ENCODE measurements at regions not wholly inside any gene's neighbourhood (a gene's known extent, or its start where the extent isn't known, plus 50 kb on each side); places are given as distances from the start of the nearest gene placed in this dataset.

DNA sequence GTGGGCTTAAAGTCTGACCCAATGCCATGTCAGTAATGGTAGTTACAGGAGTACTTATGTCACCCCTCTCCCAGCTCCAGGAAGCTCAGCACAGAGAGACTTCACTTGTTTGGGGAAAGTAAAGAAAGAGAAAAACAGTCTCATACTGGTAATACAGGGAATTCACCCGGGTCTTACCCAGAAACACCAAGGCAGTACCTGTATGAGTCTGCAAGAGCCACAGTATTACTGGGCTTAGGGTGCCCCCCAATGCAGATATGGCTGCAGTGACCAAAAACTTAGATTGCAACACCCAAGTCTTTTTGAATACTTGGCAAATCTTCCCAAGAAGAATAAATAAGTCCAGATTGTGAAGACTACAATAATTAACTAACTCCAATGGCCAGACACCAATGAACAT is 622.1 kb downstream of the IGSF11 start:
- Histone ChIP-seq H3K36me3 (ENCODE audit: control insufficient read depth in 2 of 2, insufficient read depth in 2 of 2, low read length in 2 of 2) (no peaks in the 10 kb centered on the region), H3K9me3 (ENCODE audit: control insufficient read depth in 2 of 2, low read length in 2 of 2) (no peaks in the 10 kb centered on the region), H3K9ac (ENCODE audit: low read length in 2 of 2) (no peak overlapping the region), H3K27me3 (ENCODE audit: control insufficient read depth in 1 of 2, insufficient read depth in 2 of 2, low read length in 2 of 2) (no peaks in the 10 kb centered on the region), H3K27ac (ENCODE audit: low read length) (no peak overlapping the region), H3K4me1 (ENCODE audit: control insufficient read depth, insufficient read depth, low read length) (no peaks in the 10 kb centered on the region), H3K4me3 (ENCODE audit: low read length in 2 of 2) (no peak overlapping the region)

GRCh38 chr3:118425272-118425837 is 609.3 kb downstream of the IGSF11 start:
- H3K27me3 ChIP-seq (ENCODE audit: control insufficient read depth in 1 of 2, insufficient read depth in 2 of 2, low read length in 2 of 2): no peaks in the 10 kb centered on the region
- H3K9ac ChIP-seq (ENCODE audit: low read length in 2 of 2): no peak overlapping the region
- no peaks in the 10 kb centered on the region for H3K9me3 ChIP-seq (ENCODE audit: control insufficient read depth in 2 of 2, low read length in 2 of 2)
- H3K4me3 ChIP-seq (ENCODE audit: low read length in 2 of 2): no peak overlapping the region
- no peak overlapping the region for H3K27ac ChIP-seq (ENCODE audit: low read length)
- no peaks in the 10 kb centered on the region for H3K36me3 ChIP-seq (ENCODE audit: control insufficient read depth in 2 of 2, insufficient read depth in 2 of 2, low read length in 2 of 2)
- no peaks in the 10 kb centered on the region for H3K4me1 ChIP-seq (ENCODE audit: control insufficient read depth, insufficient read depth, low read length)

- no peak overlapping the region for H3K4me3 ChIP-seq (ENCODE audit: low read length in 2 of 2)
- H3K27ac ChIP-seq (ENCODE audit: low read length): no peak overlapping the region
- H3K9me3 ChIP-seq (ENCODE audit: control insufficient read depth in 2 of 2, low read length in 2 of 2): no peaks in the 10 kb centered on the region
- no peaks in the 10 kb centered on the region for H3K36me3 ChIP-seq (ENCODE audit: control insufficient read depth in 2 of 2, insufficient read depth in 2 of 2, low read length in 2 of 2)
- H3K9ac ChIP-seq (ENCODE audit: low read length in 2 of 2): no peak overlapping the region
- H3K27me3 ChIP-seq (ENCODE audit: control insufficient read depth in 1 of 2, insufficient read depth in 2 of 2, low read length in 2 of 2): no peaks in the 10 kb centered on the region
- no peaks in the 10 kb centered on the region for H3K4me1 ChIP-seq (ENCODE audit: control insufficient read depth, insufficient read depth, low read length)
Measured at GRCh38 chr3:118433825-118434224, 600.8 kb downstream of the IGSF11 start.

DNA sequence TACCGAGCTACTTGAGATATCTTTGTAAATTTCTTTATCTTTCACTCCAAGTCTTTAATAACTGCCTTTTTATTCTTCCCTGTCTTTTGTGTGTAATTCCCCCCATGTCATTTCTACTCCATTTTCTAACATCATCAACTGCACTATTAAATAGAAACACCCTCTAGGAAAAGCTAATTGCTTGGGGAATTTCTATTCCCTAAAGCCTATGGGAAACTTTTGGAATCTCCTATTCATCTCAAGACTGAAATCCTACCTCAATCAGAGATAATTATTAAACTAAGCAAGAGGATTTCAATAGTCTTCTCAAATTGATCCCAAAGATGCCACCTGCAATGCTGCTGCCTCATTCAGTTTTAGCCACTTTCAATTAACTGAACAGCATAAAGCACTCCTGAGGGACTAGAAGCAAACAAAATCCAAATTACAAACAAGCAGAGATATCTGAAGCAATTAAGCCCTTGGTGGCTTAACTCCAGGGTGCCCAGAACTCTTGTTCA is 598.7 kb downstream of the IGSF11 start:
- no peak overlapping the region for H3K9ac ChIP-seq (ENCODE audit: low read length in 2 of 2)
- H3K9me3 ChIP-seq (ENCODE audit: control insufficient read depth in 2 of 2, low read length in 2 of 2): no peaks in the 10 kb centered on the region
- no peaks in the 10 kb centered on the region for H3K27me3 ChIP-seq (ENCODE audit: control insufficient read depth in 1 of 2, insufficient read depth in 2 of 2, low read length in 2 of 2)
- no peak overlapping the region for H3K4me3 ChIP-seq (ENCODE audit: low read length in 2 of 2)
- H3K4me1 ChIP-seq (ENCODE audit: control insufficient read depth, insufficient read depth, low read length): no peaks in the 10 kb centered on the region
- H3K36me3 ChIP-seq (ENCODE audit: control insufficient read depth in 2 of 2, insufficient read depth in 2 of 2, low read length in 2 of 2): no peaks in the 10 kb centered on the region
- no peak overlapping the region for H3K27ac ChIP-seq (ENCODE audit: low read length)

GRCh38 chr3:118436697-118437262 is 597.9 kb downstream of the IGSF11 start:
- H3K36me3 ChIP-seq (ENCODE audit: control insufficient read depth in 2 of 2, insufficient read depth in 2 of 2, low read length in 2 of 2): no peaks in the 10 kb centered on the region
- H3K9ac ChIP-seq (ENCODE audit: low read length in 2 of 2): no peak overlapping the region

DNA sequence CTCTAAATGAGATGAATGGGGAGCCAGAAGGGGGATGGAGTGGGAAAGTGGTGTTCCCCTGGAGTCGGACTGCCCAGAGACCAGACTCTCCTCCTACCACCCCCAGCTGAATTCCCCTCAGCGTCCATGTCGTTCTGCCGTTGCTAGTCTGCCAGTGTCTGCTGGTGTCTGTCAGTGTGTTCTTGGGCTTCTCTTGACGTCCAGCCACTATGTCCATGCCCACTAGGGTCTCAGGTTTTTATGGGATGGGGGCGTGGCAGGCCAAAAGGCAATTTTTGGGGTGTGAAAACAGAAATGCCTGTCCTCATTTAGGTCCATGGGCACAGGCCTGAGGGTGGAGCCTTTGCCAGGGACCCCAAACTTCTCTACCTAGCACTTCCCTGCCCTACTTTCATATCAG is 589.6 kb downstream of the IGSF11 start:
- Histone ChIP-seq H3K27me3 (ENCODE audit: control insufficient read depth in 1 of 2, insufficient read depth in 2 of 2, low read length in 2 of 2) (no peaks in the 10 kb centered on the region), H3K27ac (ENCODE audit: low read length) (no peak overlapping the region), H3K4me1 (ENCODE audit: control insufficient read depth, insufficient read depth, low read length) (no peaks in the 10 kb centered on the region), H3K4me3 (ENCODE audit: low read length in 2 of 2) (no peak overlapping the region), H3K36me3 (ENCODE audit: control insufficient read depth in 2 of 2, insufficient read depth in 2 of 2, low read length in 2 of 2) (no peaks in the 10 kb centered on the region), H3K9me3 (ENCODE audit: control insufficient read depth in 2 of 2, low read length in 2 of 2) (no peaks in the 10 kb centered on the region), H3K9ac (ENCODE audit: low read length in 2 of 2) (no peak overlapping the region)

More at GRCh38 chr3:118436697-118437262, 597.9 kb downstream of the IGSF11 start:
- Histone ChIP-seq H3K4me3 (ENCODE audit: low read length in 2 of 2) (no peak overlapping the region), H3K27ac (ENCODE audit: low read length) (no peak overlapping the region), H3K4me1 (ENCODE audit: control insufficient read depth, insufficient read depth, low read length) (no peaks in the 10 kb centered on the region), H3K9me3 (ENCODE audit: control insufficient read depth in 2 of 2, low read length in 2 of 2) (no peaks in the 10 kb centered on the region), H3K27me3 (ENCODE audit: control insufficient read depth in 1 of 2, insufficient read depth in 2 of 2, low read length in 2 of 2) (no peaks in the 10 kb centered on the region)

DNA sequence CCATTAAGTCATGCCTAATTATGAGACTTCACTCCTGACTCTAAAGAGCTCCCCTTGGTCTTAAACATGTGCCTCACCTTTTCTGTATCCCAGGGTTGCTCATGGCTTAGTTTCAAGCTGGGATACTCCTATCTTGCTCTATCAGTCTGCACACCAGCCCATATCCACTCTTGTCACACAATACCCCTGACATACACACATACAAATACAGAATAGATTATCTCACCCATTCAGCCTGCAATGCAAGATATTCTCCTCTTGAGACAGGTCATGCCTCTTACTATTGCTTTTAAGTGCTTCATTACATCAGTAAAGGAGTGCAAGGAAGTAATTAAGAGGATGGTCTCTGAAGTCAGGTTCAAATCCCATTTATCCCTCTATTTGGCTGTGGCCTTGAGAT is 587.3 kb downstream of the IGSF11 start:
- Histone ChIP-seq H3K9ac (ENCODE audit: low read length in 2 of 2) (no peak overlapping the region), H3K27ac (ENCODE audit: low read length) (no peak overlapping the region), H3K36me3 (ENCODE audit: control insufficient read depth in 2 of 2, insufficient read depth in 2 of 2, low read length in 2 of 2) (no peaks in the 10 kb centered on the region), H3K4me3 (ENCODE audit: low read length in 2 of 2) (no peak overlapping the region), H3K9me3 (ENCODE audit: control insufficient read depth in 2 of 2, low read length in 2 of 2) (no peaks in the 10 kb centered on the region), H3K27me3 (ENCODE audit: control insufficient read depth in 1 of 2, insufficient read depth in 2 of 2, low read length in 2 of 2) (no peaks in the 10 kb centered on the region), H3K4me1 (ENCODE audit: control insufficient read depth, insufficient read depth, low read length) (no peaks in the 10 kb centered on the region)

DNA sequence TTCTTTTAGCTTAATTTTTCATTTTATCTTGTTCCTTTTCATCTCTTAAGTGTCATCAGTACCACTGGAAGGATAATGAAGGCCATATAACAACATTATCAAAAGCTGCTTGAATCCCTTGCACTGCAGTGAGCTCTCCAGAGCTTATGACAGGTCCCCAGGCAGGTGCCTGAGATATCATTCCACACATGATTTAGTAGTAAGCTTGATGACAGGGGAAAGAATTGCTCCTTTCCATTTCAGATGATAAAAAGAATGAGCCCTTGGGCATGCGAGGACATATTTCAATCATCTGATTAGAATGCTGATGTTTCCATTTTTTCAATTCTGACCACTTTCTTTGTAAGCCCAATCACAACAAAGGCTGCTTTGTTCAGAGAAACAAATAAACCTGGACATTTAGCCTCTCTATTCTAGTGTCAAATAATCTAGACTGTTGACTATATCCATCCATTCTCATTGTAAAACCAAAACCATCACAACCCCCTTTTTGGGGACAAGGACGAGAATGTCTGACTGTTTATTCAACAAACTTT is 567.8 kb downstream of the IGSF11 start:
- Histone ChIP-seq H3K27ac (ENCODE audit: low read length) (no peak overlapping the region), H3K4me1 (ENCODE audit: control insufficient read depth, insufficient read depth, low read length) (no peaks in the 10 kb centered on the region), H3K9ac (ENCODE audit: low read length in 2 of 2) (no peak overlapping the region), H3K4me3 (ENCODE audit: low read length in 2 of 2) (no peak overlapping the region), H3K36me3 (ENCODE audit: control insufficient read depth in 2 of 2, insufficient read depth in 2 of 2, low read length in 2 of 2) (no peaks in the 10 kb centered on the region), H3K27me3 (ENCODE audit: control insufficient read depth in 1 of 2, insufficient read depth in 2 of 2, low read length in 2 of 2) (no peaks in the 10 kb centered on the region), H3K9me3 (ENCODE audit: control insufficient read depth in 2 of 2, low read length in 2 of 2) (no peaks in the 10 kb centered on the region)

DNA sequence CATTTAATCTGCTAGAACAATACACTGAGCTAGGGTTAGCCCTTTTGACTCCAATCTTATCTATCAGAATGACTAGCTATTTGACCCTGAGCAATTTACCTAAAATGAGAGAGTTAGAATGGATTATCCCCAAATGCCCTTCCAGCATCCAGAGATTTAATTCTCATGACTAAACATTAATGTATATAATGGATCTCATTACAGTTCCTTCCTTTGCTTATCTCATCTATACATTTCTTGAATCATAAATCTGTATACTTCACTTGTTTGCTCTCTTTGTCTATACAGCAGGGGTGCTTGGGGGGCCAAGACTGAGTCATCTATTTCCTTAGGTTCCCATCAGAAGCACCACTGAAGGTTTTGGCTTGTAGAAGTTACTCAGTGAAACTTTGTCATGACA is 565.8 kb downstream of the IGSF11 start:
- H3K36me3 ChIP-seq (ENCODE audit: control insufficient read depth in 2 of 2, insufficient read depth in 2 of 2, low read length in 2 of 2): no peaks in the 10 kb centered on the region
- H3K9me3 ChIP-seq (ENCODE audit: control insufficient read depth in 2 of 2, low read length in 2 of 2): no peaks in the 10 kb centered on the region
- no peak overlapping the region for H3K9ac ChIP-seq (ENCODE audit: low read length in 2 of 2)
- no peak overlapping the region for H3K27ac ChIP-seq (ENCODE audit: low read length)
- no peaks in the 10 kb centered on the region for H3K27me3 ChIP-seq (ENCODE audit: control insufficient read depth in 1 of 2, insufficient read depth in 2 of 2, low read length in 2 of 2)
- H3K4me1 ChIP-seq (ENCODE audit: control insufficient read depth, insufficient read depth, low read length): no peaks in the 10 kb centered on the region
- H3K4me3 ChIP-seq (ENCODE audit: low read length in 2 of 2): no peak overlapping the region

GRCh38 chr3:118472586-118472985 is 562.1 kb downstream of the IGSF11 start:
- Histone ChIP-seq H3K27me3 (ENCODE audit: control insufficient read depth in 1 of 2, insufficient read depth in 2 of 2, low read length in 2 of 2) (no peaks in the 10 kb centered on the region), H3K27ac (ENCODE audit: low read length) (no peak overlapping the region), H3K4me1 (ENCODE audit: control insufficient read depth, insufficient read depth, low read length) (no peaks in the 10 kb centered on the region), H3K36me3 (ENCODE audit: control insufficient read depth in 2 of 2, insufficient read depth in 2 of 2, low read length in 2 of 2) (no peaks in the 10 kb centered on the region), H3K9me3 (ENCODE audit: control insufficient read depth in 2 of 2, low read length in 2 of 2) (no peaks in the 10 kb centered on the region), H3K9ac (ENCODE audit: low read length in 2 of 2) (no peak overlapping the region), H3K4me3 (ENCODE audit: low read length in 2 of 2) (no peak overlapping the region)

- no peak overlapping the region for H3K27ac ChIP-seq (ENCODE audit: low read length)
- H3K36me3 ChIP-seq (ENCODE audit: control insufficient read depth in 2 of 2, insufficient read depth in 2 of 2, low read length in 2 of 2): no peaks in the 10 kb centered on the region
- H3K4me1 ChIP-seq (ENCODE audit: control insufficient read depth, insufficient read depth, low read length): no peaks in the 10 kb centered on the region
- no peaks in the 10 kb centered on the region for H3K9me3 ChIP-seq (ENCODE audit: control insufficient read depth in 2 of 2, low read length in 2 of 2)
- no peaks in the 10 kb centered on the region for H3K27me3 ChIP-seq (ENCODE audit: control insufficient read depth in 1 of 2, insufficient read depth in 2 of 2, low read length in 2 of 2)
- H3K9ac ChIP-seq (ENCODE audit: low read length in 2 of 2): no peak overlapping the region
- H3K4me3 ChIP-seq (ENCODE audit: low read length in 2 of 2): no peak overlapping the region
Measured at GRCh38 chr3:118473343-118473742, 561.3 kb downstream of the IGSF11 start.
